GM21528 (cell line): ENCODE measurements at regions not wholly inside any gene's neighbourhood (a gene's known extent, or its start where the extent isn't known, plus 50 kb on each side); places are given as distances from the start of the nearest gene placed in this dataset.

Experiments used
- ATAC-seq: cut with Tn5 transposase; IDR thresholded peaks from one replicate; pipeline ENCODE4 v1.9.1; 2021; ENCODE audit warnings: mild to moderate bottlenecking, moderate library complexity; ENCODE audit not compliant: unreplicated experiment, low FRiP score

- ATAC-seq = no peak
Observed at GRCh38 chr6:1514078-1514477, 95.6 kb upstream of the FOXC1 start.

- ATAC-seq = no peak
Observed at GRCh38 chr6:1515280-1515679, 94.4 kb upstream of the FOXC1 start.

- no peak for ATAC-seq
Observed at GRCh38 chr6:1515781-1516180, 93.9 kb upstream of the FOXC1 start.

GRCh38 chr6:1516742-1517520 lies 92.8 kb upstream of the FOXC1 start:
- ATAC-seq = no peak

- ATAC-seq = no peak
Observed at GRCh38 chr6:1518855-1519254, 90.9 kb upstream of the FOXC1 start.

GRCh38 chr6:1519597-1519996 lies 90.1 kb upstream of the FOXC1 start:
- ATAC-seq = no peak

- no peak for ATAC-seq
Observed at GRCh38 chr6:1522779-1523178, 86.9 kb upstream of the FOXC1 start.

- no peak for ATAC-seq
Observed at GRCh38 chr6:1524040-1524480, 85.7 kb upstream of the FOXC1 start.

GRCh38 chr6:1525364-1526038 lies 84.2 kb upstream of the FOXC1 start:
- ATAC-seq = no peak

- no peak for ATAC-seq
Observed at GRCh38 chr6:1526398-1527072, 83.2 kb upstream of the FOXC1 start.

GRCh38 chr6:1527073-1527457 lies 82.7 kb upstream of the FOXC1 start:
- no peak for ATAC-seq

- ATAC-seq = no peak
Observed at GRCh38 chr6:1535295-1535694, 74.4 kb upstream of the FOXC1 start.

- ATAC-seq = no peak
Observed at GRCh38 chr6:1536526-1537429, 72.9 kb upstream of the FOXC1 start.

GRCh38 chr6:1538369-1538768 lies 71.3 kb upstream of the FOXC1 start:
- no peak for ATAC-seq

GRCh38 chr6:1538810-1539478 lies 70.8 kb upstream of the FOXC1 start:
- ATAC-seq = no peak

- no peak for ATAC-seq
Observed at GRCh38 chr6:1540864-1541521, 68.7 kb upstream of the FOXC1 start.

- ATAC-seq = no peak
Observed at GRCh38 chr6:1542335-1542734, 67.4 kb upstream of the FOXC1 start.

- no peak for ATAC-seq
Observed at GRCh38 chr6:1542764-1543163, 67.0 kb upstream of the FOXC1 start.

GRCh38 chr6:1544000-1544399 lies 65.7 kb upstream of the FOXC1 start:
- ATAC-seq = no peak
